A549 (cell line): ENCODE measurements at regions not wholly inside any gene's neighbourhood (a gene's known extent, or its start where the extent isn't known, plus 50 kb on each side); places are given as distances from the start of the nearest gene placed in this dataset.

Experiments used
- ATAC-seq, 2 experiments: fragments of 200-7000 bp in 1 of 2; fragments of >200 bp in 1 of 2; cut with Nextera tagmentation in 1 of 2; cut with Tn5 transposase in 1 of 2; 3 replicates each; pipeline versions ENCODE4 v1.8.0 to v1.9.1; 2018 to 2020; ENCODE audit warnings: mild to moderate bottlenecking in 1 of 2, moderate library complexity in 1 of 2
- CTCF ChIA-PET: fragments of 300-600 bp; sonication (Branson Sonifier 250); formaldehyde crosslinking; extraction: SDS; loops from one replicate; lab custom pipeline; 2021; ENCODE audit warnings: antibody characterized with exemption, inconsistent platforms; lab: Yijun Ruan, JAX
- POLR2A ChIA-PET: fragments of 350-600 bp; formaldehyde crosslinking; extraction: SDS; loops from one replicate; lab custom pipeline; 2021; ENCODE audit warnings: antibody characterized with exemption, inconsistent platforms; lab: Yijun Ruan, JAX
- DNase-seq, 2 experiments: peaks; one replicate each; pipeline versions ENCODE4 v3.0.0 to v3.0.0-alpha.2; 2011 to 2016; ENCODE audit warnings: low read depth in 1 of 2, low spot score in 1 of 2
- FAIRE-seq: peaks from 2 replicates; lab custom pipeline; 2011; peaks lifted over from hg19 to GRCh38; lab: Jason Lieb, UNC
- H3K27ac ChIP-seq, 2 experiments: fragments of >200 bp; sonication (Bioruptor Twin); formaldehyde crosslinking; 3 replicates each; pipeline ENCODE4 v1.5.1; 2016 to 2017
- H3K4me1 ChIP-seq: fragments of >200 bp; sonication (Bioruptor Twin); formaldehyde crosslinking; 3 replicates; pipeline ENCODE4 v1.6.1; 2016
- H3K4me2 ChIP-seq: fragments of >200 bp; sonication (Bioruptor Twin); formaldehyde crosslinking; 3 replicates; pipeline ENCODE4 v1.6.1; 2016
- H3K4me3 ChIP-seq: fragments of >200 bp; sonication (Bioruptor Twin); formaldehyde crosslinking; 3 replicates; pipeline ENCODE4 v1.5.1; 2016
- H3K9me3 ChIP-seq: fragments of >200 bp; sonication (Bioruptor Twin); formaldehyde crosslinking; 3 replicates; pipeline ENCODE4 v1.6.1; 2016
- ATOH8 ChIP-seq: fragments of 250-450 bp; sonication (Bioruptor Pico); IDR thresholded peaks from 2 replicates; pipeline ENCODE4 v1.5.0; 2020; ENCODE audit warnings: low read depth, mild to moderate bottlenecking, moderate library complexity
- CBX8 ChIP-seq: fragments of 200-600 bp; sonication (generic); IDR thresholded peaks from 2 replicates; pipeline ENCODE4 v1.6.1; 2016
- EHMT2 ChIP-seq: fragments of 200-600 bp; sonication (generic); IDR thresholded peaks from 2 replicates; pipeline ENCODE4 v1.6.1; 2016; ENCODE audit warnings: antibody characterized with exemption, low read depth, mild to moderate bottlenecking, moderate library complexity
- ELK1 ChIP-seq: fragments of 150-350 bp; IDR thresholded peaks from 2 replicates; pipeline ENCODE4 v1.6.1; 2014; ENCODE audit warnings: low read depth, mild to moderate bottlenecking, low read length
- FOSL2 ChIP-seq, 2 experiments: fragments of 450-650 bp in 1 of 2; fragments of >200 bp in 1 of 2; sonication (Bioruptor Twin) in 1 of 2; formaldehyde crosslinking; IDR thresholded peaks; 2 replicates each; pipeline versions ENCODE4 v1.5.0 to v1.6.1; 2016 to 2020; ENCODE audit warnings: mild to moderate bottlenecking in 1 of 2, moderate library complexity in 1 of 2
- GATA3 ChIP-seq: IDR thresholded peaks from 2 replicates; pipeline ENCODE4 v1.6.1; 2012; ENCODE audit warnings: borderline replicate concordance
- HOXB13 ChIP-seq: fragments of 250-450 bp; sonication (Bioruptor Pico); IDR thresholded peaks from 2 replicates; pipeline ENCODE4 v1.5.0; 2020; ENCODE audit warnings: low read depth, mild to moderate bottlenecking, moderate library complexity
- HOXB5 ChIP-seq: fragments of 250-450 bp; sonication (Bioruptor Pico); IDR thresholded peaks from 2 replicates; pipeline ENCODE4 v1.5.0; 2020; ENCODE audit warnings: mild to moderate bottlenecking, moderate library complexity
- JUNB ChIP-seq: fragments of >200 bp; sonication (Bioruptor Twin); formaldehyde crosslinking; IDR thresholded peaks from 2 replicates; pipeline ENCODE4 v1.6.1; 2016
- KDM1A ChIP-seq: fragments of 200-600 bp; sonication (generic); IDR thresholded peaks from 2 replicates; pipeline ENCODE4 v1.6.1; 2016; ENCODE audit warnings: low read depth, mild to moderate bottlenecking
- KDM5A ChIP-seq: fragments of 200-600 bp; sonication (generic); IDR thresholded peaks from 2 replicates; pipeline ENCODE4 v1.6.1; 2016; ENCODE audit warnings: antibody characterized with exemption, mild to moderate bottlenecking
- MYC ChIP-seq: IDR thresholded peaks from 2 replicates; pipeline ENCODE4 v1.6.1; 2012; ENCODE audit warnings: mild to moderate bottlenecking, inconsistent platforms, low read length, improper control_type of control experiment, borderline replicate concordance
- PHF8 ChIP-seq: fragments of 200-600 bp; sonication (generic); IDR thresholded peaks from 2 replicates; pipeline ENCODE4 v1.6.1; 2016; ENCODE audit warnings: low read depth, mild to moderate bottlenecking, antibody characterized with exemption, moderate library complexity, borderline replicate concordance
- POLR2AphosphoS2 ChIP-seq: conservative IDR thresholded peaks from 2 replicates; pipeline ENCODE4 v1.6.1; 2012; ENCODE audit warnings: low read length, improper control_type of control experiment, inconsistent platforms
- RCOR1 ChIP-seq: fragments of 150-350 bp; IDR thresholded peaks from 2 replicates; pipeline ENCODE4 v1.6.1; 2014; ENCODE audit warnings: antibody characterized with exemption, low read length, low read depth
- SREBF2 ChIP-seq: fragments of 450-650 bp; IDR thresholded peaks from 2 replicates; pipeline ENCODE4 v1.6.1; 2014; ENCODE audit warnings: mild to moderate bottlenecking, moderate library complexity
- TFCP2L1 ChIP-seq: fragments of 250-450 bp; sonication (Bioruptor Pico); IDR thresholded peaks from 2 replicates; pipeline ENCODE4 v1.5.0; 2021; ENCODE audit warnings: mild to moderate bottlenecking
- ZC3H11A ChIP-seq: fragments of 450-650 bp; IDR thresholded peaks from 2 replicates; pipeline ENCODE4 v1.6.1; 2014; ENCODE audit warnings: antibody characterized with exemption, mild to moderate bottlenecking
- ZNF302 ChIP-seq: fragments of 250-450 bp; sonication (Bioruptor Pico); IDR thresholded peaks from 2 replicates; pipeline ENCODE4 v1.9.0; 2021; ENCODE audit warnings: inconsistent platforms, mild to moderate bottlenecking, moderate library complexity
- WGBS: methylation state at CpG from one replicate; pipeline ENCODE4 v1.1.6; 2017; ENCODE audit errors: missing lambda C conversion rate; 5-methylcytosine and 5-hydroxymethylcytosine counted together
- TF ChIP-seq, protein P1 (sequence below): IDR thresholded peaks from 2 replicates; pipeline ENCODE4 v1.6.1; 2012; ENCODE audit warnings: low read depth, borderline replicate concordance
- TF ChIP-seq, protein P2 (sequence below): fragments of 200-600 bp; sonication (generic); IDR thresholded peaks from 2 replicates; pipeline ENCODE4 v1.6.1; 2016; ENCODE audit warnings: antibody characterized with exemption, mild to moderate bottlenecking, moderate library complexity

DNA sequence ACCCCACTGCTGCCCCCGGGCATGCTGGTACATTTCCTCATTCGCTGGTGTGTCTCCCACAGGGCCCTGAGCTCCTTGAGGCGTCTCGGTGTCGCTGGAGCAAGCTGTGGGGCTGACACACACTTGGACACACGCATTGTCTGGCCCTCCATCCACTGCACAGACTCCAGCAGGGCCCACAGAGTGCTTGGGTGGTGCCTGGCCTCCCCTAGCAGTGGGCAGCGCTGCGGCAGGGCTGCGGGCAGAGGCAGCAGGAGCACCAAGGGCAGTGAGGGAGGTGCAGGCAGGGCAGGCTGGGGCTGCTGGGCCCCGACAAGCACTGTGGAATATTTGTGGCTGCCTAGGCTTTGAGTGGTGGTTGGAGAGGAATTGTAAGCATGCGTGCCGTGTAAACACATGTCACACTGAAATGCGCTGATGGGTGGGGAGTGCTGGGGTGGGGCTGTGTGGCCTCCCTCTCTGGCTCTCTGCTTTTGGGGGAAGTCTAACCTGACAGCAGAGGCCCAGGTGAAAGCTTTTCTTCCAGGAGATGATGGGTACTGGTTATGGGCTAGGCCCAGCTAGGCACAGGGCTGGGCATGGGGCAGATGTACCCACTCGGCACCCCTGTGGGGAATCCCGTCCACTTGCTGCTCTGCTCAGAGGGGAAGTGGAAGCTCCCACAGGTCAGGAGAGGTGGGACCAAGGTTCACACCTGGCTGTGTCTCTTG, 55.5 kb upstream of the HS6ST1 start:
- FAIRE-seq, result no peak
- Histone ChIP-seq H3K4me1 (no peaks in the 10 kb centered on the region), H3K27ac (no peak overlapping the region), H3K9me3 (no peaks in the 10 kb centered on the region), H3K4me3 (no peak overlapping the region)
- no peak for DNase-seq
- 78% methylated on average over 14 of the region's 15 CpGs for WGBS
- ChIA-PET POLR2A (no interaction called here), CTCF (interaction anchor here (1.5 kb wide), 1 partner anchor 10 kb away, joined by 4 read pairs; no protein-coding TSS in a partner anchor)
- TF ChIP-seq ZNF302 (CRISPR knock-in tag), result no peak
- TF ChIP-seq HOXB13, result no peak
- no peak for TF ChIP-seq CBX8
- no peak for TF ChIP-seq ATOH8 (CRISPR knock-in tag)
- TF ChIP-seq POLR2AphosphoS2, result no peak
- TF ChIP-seq, all 56 proteins: peak for 0
- ATAC-seq, result no peak
- no peak overlapping the region for H3K4me2 ChIP-seq

DNA sequence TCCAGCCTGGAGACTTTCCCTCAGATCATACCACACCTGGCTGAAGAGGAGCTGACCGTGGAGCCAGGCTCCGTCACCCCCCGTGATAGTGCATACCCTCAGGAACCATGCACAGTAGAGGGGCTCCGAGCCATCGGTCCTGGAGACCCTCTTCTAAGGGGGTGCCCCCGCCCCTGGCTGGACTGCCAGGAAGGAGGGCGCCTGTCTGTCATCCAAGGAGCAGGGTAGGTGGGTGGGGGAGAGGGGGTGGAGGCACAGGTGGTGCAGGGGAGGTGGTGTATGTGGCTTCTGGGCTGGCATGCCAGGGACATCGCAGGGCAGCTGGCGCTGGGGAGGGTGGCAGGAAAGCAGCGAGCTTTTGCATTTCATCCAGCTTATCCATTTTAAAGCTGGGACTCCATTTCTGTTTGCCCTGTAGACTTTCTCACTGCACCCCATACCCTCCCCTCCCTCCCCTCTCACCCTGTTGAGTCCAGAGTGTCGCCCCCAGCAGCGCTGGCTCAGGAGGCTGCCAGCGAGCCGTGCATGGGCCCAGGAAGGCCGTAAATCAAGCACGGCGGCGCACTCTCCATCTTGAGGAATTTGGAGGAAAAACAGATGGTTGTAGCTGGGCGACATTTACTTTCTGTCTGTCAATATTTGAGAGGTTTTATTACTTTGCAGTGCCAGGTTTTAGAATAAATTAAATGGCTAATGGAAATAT, 56.2 kb upstream of the HS6ST1 start:
- no peak for DNase-seq
- Histone ChIP-seq H3K4me1 (no peaks in the 10 kb centered on the region), H3K9me3 (no peaks in the 10 kb centered on the region)
- TF ChIP-seq CBX8, result no peak
- no peak for TF ChIP-seq MYC
- TF ChIP-seq KDM1A, result no peak
- no peak for TF ChIP-seq ZC3H11A
- no peak for TF ChIP-seq KDM5A
- no peak for TF ChIP-seq HOXB5 (CRISPR knock-in tag)
- no peak for TF ChIP-seq GATA3
- TF ChIP-seq, protein P1, sequence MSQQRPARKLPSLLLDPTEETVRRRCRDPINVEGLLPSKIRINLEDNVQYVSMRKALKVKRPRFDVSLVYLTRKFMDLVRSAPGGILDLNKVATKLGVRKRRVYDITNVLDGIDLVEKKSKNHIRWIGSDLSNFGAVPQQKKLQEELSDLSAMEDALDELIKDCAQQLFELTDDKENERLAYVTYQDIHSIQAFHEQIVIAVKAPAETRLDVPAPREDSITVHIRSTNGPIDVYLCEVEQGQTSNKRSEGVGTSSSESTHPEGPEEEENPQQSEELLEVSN, result no peak
- TF ChIP-seq, protein P2, sequence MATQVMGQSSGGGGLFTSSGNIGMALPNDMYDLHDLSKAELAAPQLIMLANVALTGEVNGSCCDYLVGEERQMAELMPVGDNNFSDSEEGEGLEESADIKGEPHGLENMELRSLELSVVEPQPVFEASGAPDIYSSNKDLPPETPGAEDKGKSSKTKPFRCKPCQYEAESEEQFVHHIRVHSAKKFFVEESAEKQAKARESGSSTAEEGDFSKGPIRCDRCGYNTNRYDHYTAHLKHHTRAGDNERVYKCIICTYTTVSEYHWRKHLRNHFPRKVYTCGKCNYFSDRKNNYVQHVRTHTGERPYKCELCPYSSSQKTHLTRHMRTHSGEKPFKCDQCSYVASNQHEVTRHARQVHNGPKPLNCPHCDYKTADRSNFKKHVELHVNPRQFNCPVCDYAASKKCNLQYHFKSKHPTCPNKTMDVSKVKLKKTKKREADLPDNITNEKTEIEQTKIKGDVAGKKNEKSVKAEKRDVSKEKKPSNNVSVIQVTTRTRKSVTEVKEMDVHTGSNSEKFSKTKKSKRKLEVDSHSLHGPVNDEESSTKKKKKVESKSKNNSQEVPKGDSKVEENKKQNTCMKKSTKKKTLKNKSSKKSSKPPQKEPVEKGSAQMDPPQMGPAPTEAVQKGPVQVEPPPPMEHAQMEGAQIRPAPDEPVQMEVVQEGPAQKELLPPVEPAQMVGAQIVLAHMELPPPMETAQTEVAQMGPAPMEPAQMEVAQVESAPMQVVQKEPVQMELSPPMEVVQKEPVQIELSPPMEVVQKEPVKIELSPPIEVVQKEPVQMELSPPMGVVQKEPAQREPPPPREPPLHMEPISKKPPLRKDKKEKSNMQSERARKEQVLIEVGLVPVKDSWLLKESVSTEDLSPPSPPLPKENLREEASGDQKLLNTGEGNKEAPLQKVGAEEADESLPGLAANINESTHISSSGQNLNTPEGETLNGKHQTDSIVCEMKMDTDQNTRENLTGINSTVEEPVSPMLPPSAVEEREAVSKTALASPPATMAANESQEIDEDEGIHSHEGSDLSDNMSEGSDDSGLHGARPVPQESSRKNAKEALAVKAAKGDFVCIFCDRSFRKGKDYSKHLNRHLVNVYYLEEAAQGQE, result no peak
- no peak for TF ChIP-seq RCOR1
- no peak for TF ChIP-seq ATOH8 (CRISPR knock-in tag)
- no peak for TF ChIP-seq JUNB
- no peak for TF ChIP-seq ELK1
- no peak for TF ChIP-seq FOSL2 (IDR thresholded peaks at IDR 0.05)
- TF ChIP-seq FOSL2 (CRISPR knock-in tag; IDR thresholded peaks at IDR 0.05), result no peak
- TF ChIP-seq SREBF2, result no peak
- TF ChIP-seq TFCP2L1 (CRISPR knock-in tag), result no peak
- no peak for TF ChIP-seq PHF8
- TF ChIP-seq EHMT2, result no peak
- TF ChIP-seq, all 56 proteins: peak for 0
- H3K27ac ChIP-seq, result no peak overlapping the region
- no peak for ATAC-seq
- H3K4me2 ChIP-seq, result no peak overlapping the region
- ChIA-PET POLR2A (no interaction called here), CTCF (interaction anchor here (1.5 kb wide), 1 partner anchor 11 kb away, joined by 4 read pairs; no protein-coding TSS in a partner anchor)
- no peak overlapping the region for H3K4me3 ChIP-seq
- FAIRE-seq, result no peak
- 77% methylated on average over 13 of the region's 19 CpGs for WGBS
